SK-N-SH treated with all-trans-retinoic acid at 6 μM for 48 hours (cell line): ENCODE measurements at regions not wholly inside any gene's neighbourhood (a gene's known extent, or its start where the extent isn't known, plus 50 kb on each side); places are given as distances from the start of the nearest gene placed in this dataset.

ENCODE experiments used
- CSRNP3 ChIP-seq: fragments of 250-450 bp; sonication (Bioruptor Pico); IDR thresholded peaks from 2 replicates; pipeline ENCODE4 v1.5.1; 2021; ENCODE audit warnings: mild to moderate bottlenecking, moderate library complexity
- PATZ1 ChIP-seq: fragments of 250-450 bp; sonication (Bioruptor Pico); IDR thresholded peaks from 2 replicates; pipeline ENCODE4 v1.8.0; 2020; ENCODE audit warnings: mild to moderate bottlenecking, moderate library complexity, borderline replicate concordance

GRCh38 chr13:74219566-74219965 is 85.4 kb upstream of the KLF12 start:
- TF ChIP-seq CSRNP3 (CRISPR knock-in tag) (no peak), PATZ1 (no peak)
